Naive thymus-derived CD8-positive, alpha-beta T cell (primary cell): ENCODE measurements at regions not wholly inside any gene's neighbourhood (a gene's known extent, or its start where the extent isn't known, plus 50 kb on each side); places are given as distances from the start of the nearest gene placed in this dataset.
A peak's percentile ranks its signal among the peaks of the same experiment; 100 is the strongest.
"Not testable (repeated sequence)": the region's sequence is repeated elsewhere in the genome, so short reads cannot be mapped to it uniquely, and the experiment has no call there.

ENCODE experiments used
- ATAC-seq, 2 donors: fragments of 150-1000 bp; cut with Tn5 transposase in 1 of 2; sonication (Bioruptor Pico), chemical (Tn5 transposase) in 1 of 2; 1 replicate in 1 of 2; 2 replicates in 1 of 2; pipeline ENCODE4 v1.10.0; 2021; ENCODE audit warnings: mild to moderate bottlenecking in 2 of 2, moderate library complexity in 2 of 2
- POLR2A ChIA-PET: fragments of 350-600 bp; sonication (Branson Sonifier 250); formaldehyde crosslinking; loops from one replicate; lab custom pipeline; 2021; ENCODE audit warnings: antibody characterized with exemption; lab: Charles Lee
- DNase-seq, 10 donors: peaks; one replicate each; pipeline versions ENCODE4 v3.0.0 to v3.0.0-alpha.2; 2020 to 2022
- H3K27ac Mint-ChIP-seq, 10 donors: one replicate each; pipeline ENCODE4 v1.8.0; 2020 to 2022; ENCODE audit warnings: mild to moderate bottlenecking in 10 of 10, mixed read lengths in 10 of 10, moderate library complexity in 4 of 10, inconsistent platforms in 1 of 10
- H3K27me3 Mint-ChIP-seq, 5 donors: one replicate each; pipeline ENCODE4 v1.8.0; 2021 to 2022; ENCODE audit warnings: mixed read lengths in 5 of 5
- H3K36me3 Mint-ChIP-seq, 3 donors: one replicate each; pipeline ENCODE4 v1.8.0; 2020 to 2022; ENCODE audit warnings: mixed read lengths in 3 of 3, mild to moderate bottlenecking in 2 of 3, inconsistent platforms in 1 of 3
- H3K4me1 Mint-ChIP-seq, 4 donors: one replicate each; pipeline ENCODE4 v1.8.0; 2021 to 2022; ENCODE audit warnings: mixed read lengths in 4 of 4
- H3K4me3 Mint-ChIP-seq, 10 donors: one replicate each; pipeline ENCODE4 v1.8.0; 2020 to 2022; ENCODE audit warnings: mild to moderate bottlenecking in 10 of 10, mixed read lengths in 10 of 10, moderate library complexity in 6 of 10, inconsistent platforms in 1 of 10
- H3K9me3 Mint-ChIP-seq, 9 donors: one replicate each; pipeline ENCODE4 v1.8.0; 2020 to 2022; ENCODE audit warnings: mixed read lengths in 9 of 9, mild to moderate bottlenecking in 3 of 9, inconsistent platforms in 1 of 9, moderate library complexity in 1 of 9

- DNase-seq, result no peak
- Mint-ChIP-seq H3K27ac (no peak overlapping the region), H3K4me1 (no peaks in the 10 kb centered on the region), H3K4me3 (no peak overlapping the region), H3K9me3 (peaks cover 0 to 3% (median 0%) of the 10 kb centered on the region in 9 donors), H3K36me3 (no peaks in the 10 kb centered on the region), H3K27me3 (peaks cover 0 to 4% (median 0%) of the 10 kb centered on the region in 5 donors)
- POLR2A ChIA-PET, result no interaction called here
- ATAC-seq, result no peak
Measured at GRCh38 chr1:70820396-70820795, 227.2 kb downstream of the PTGER3 start.

- DNase-seq, result no peak
- Mint-ChIP-seq H3K36me3 (no peaks in the 10 kb centered on the region), H3K4me1 (no peaks in the 10 kb centered on the region), H3K9me3 (peaks cover 0 to 3% (median 0%) of the 10 kb centered on the region in 9 donors), H3K4me3 (no peak overlapping the region), H3K27ac (no peak overlapping the region), H3K27me3 (peaks cover 0 to 4% (median 0%) of the 10 kb centered on the region in 5 donors)
- POLR2A ChIA-PET, result no interaction called here
- no peak for ATAC-seq
Measured at GRCh38 chr1:70820995-70821394, 226.6 kb downstream of the PTGER3 start.

- Mint-ChIP-seq H3K27me3 (peaks cover 0 to 4% (median 0%) of the 10 kb centered on the region in 5 donors), H3K4me1 (no peaks in the 10 kb centered on the region), H3K27ac (peak overlapping the region in 1 of 10 donors; percentile 21), H3K9me3 (peaks cover 2 to 12% (median 6%) of the 10 kb centered on the region in 9 donors), H3K36me3 (no peaks in the 10 kb centered on the region), H3K4me3 (no peak overlapping the region)
- POLR2A ChIA-PET, result no interaction called here
- no peak for DNase-seq
- ATAC-seq, result no peak
Measured at GRCh38 chr1:70826428-70826827, 221.2 kb downstream of the PTGER3 start.

GRCh38 chr1:70827030-70827429 lies 220.6 kb downstream of the PTGER3 start:
- H3K27me3 Mint-ChIP-seq, result peaks cover 0 to 4% (median 0%) of the 10 kb centered on the region in 5 donors
- POLR2A ChIA-PET, result no interaction called here
- no peak for DNase-seq
- H3K4me1 Mint-ChIP-seq, result no peaks in the 10 kb centered on the region
- H3K27ac Mint-ChIP-seq, result no peak overlapping the region
- H3K9me3 Mint-ChIP-seq, result peaks cover 3 to 13% (median 9%) of the 10 kb centered on the region in 9 donors
- ATAC-seq, result no peak
- no peaks in the 10 kb centered on the region for H3K36me3 Mint-ChIP-seq
- no peak overlapping the region for H3K4me3 Mint-ChIP-seq

GRCh38 chr1:70828177-70828576 lies 219.4 kb downstream of the PTGER3 start:
- Mint-ChIP-seq H3K4me3 (no peak overlapping the region), H3K27ac (no peak overlapping the region), H3K4me1 (no peaks in the 10 kb centered on the region), H3K36me3 (peaks cover 0 to 6% (median 0%) of the 10 kb centered on the region in 3 donors), H3K27me3 (peaks cover 0 to 4% (median 0%) of the 10 kb centered on the region in 5 donors), H3K9me3 (peaks cover 3 to 24% (median 9%) of the 10 kb centered on the region in 9 donors)
- DNase-seq (no peak), ATAC-seq (no peak)
- POLR2A ChIA-PET, result no interaction called here

GRCh38 chr1:70834365-70834764 lies 213.3 kb downstream of the PTGER3 start:
- H3K9me3 Mint-ChIP-seq, result peaks cover 3 to 36% (median 10%) of the 10 kb centered on the region in 9 donors
- DNase-seq, H3K27me3 Mint-ChIP-seq, ATAC-seq, H3K36me3 Mint-ChIP-seq, H3K4me1 Mint-ChIP-seq, H3K4me3 Mint-ChIP-seq, POLR2A ChIA-PET, H3K27ac Mint-ChIP-seq: not testable (repeated sequence)

- H3K4me1 Mint-ChIP-seq, result no peaks in the 10 kb centered on the region
- H3K27ac Mint-ChIP-seq, result no peak overlapping the region
- no peak overlapping the region for H3K4me3 Mint-ChIP-seq
- H3K27me3 Mint-ChIP-seq, result peaks cover 0 to 4% (median 0%) of the 10 kb centered on the region in 5 donors
- peaks cover 0 to 6% (median 0%) of the 10 kb centered on the region in 3 donors for H3K36me3 Mint-ChIP-seq
- peaks cover 0 to 29% (median 4%) of the 10 kb centered on the region in 9 donors for H3K9me3 Mint-ChIP-seq
- POLR2A ChIA-PET, result no interaction called here
- DNase-seq, result no peak
- no peak for ATAC-seq
Measured at GRCh38 chr1:70836456-70836855, 211.2 kb downstream of the PTGER3 start.

- Mint-ChIP-seq H3K9me3 (peaks cover 0 to 12% (median 0%) of the 10 kb centered on the region in 9 donors), H3K4me3 (no peak overlapping the region), H3K4me1 (no peaks in the 10 kb centered on the region), H3K36me3 (peaks cover 0 to 11% (median 0%) of the 10 kb centered on the region in 3 donors), H3K27ac (no peak overlapping the region), H3K27me3 (peaks cover 0 to 6% (median 0%) of the 10 kb centered on the region in 5 donors)
- ATAC-seq (no peak), DNase-seq (no peak)
- POLR2A ChIA-PET, result no interaction called here
Measured at GRCh38 chr1:70840260-70840953, 207.2 kb downstream of the PTGER3 start.

- Mint-ChIP-seq H3K27me3 (peaks cover 0 to 10% (median 0%) of the 10 kb centered on the region in 5 donors), H3K36me3 (peaks cover 0 to 17% (median 0%) of the 10 kb centered on the region in 3 donors), H3K9me3 (peaks cover 0 to 15% (median 0%) of the 10 kb centered on the region in 9 donors), H3K4me3 (no peak overlapping the region), H3K27ac (no peak overlapping the region), H3K4me1 (no peaks in the 10 kb centered on the region)
- POLR2A ChIA-PET, result no interaction called here
- ATAC-seq, result no peak
- DNase-seq, result no peak
Measured at GRCh38 chr1:70842562-70842961, 205.1 kb downstream of the PTGER3 start.

GRCh38 chr1:70843452-70843851 lies 204.2 kb downstream of the PTGER3 start:
- ATAC-seq (no peak), DNase-seq (no peak)
- Mint-ChIP-seq H3K27me3 (peaks cover 0 to 6% (median 0%) of the 10 kb centered on the region in 5 donors), H3K9me3 (peaks cover 0 to 18% (median 0%) of the 10 kb centered on the region in 9 donors), H3K4me1 (no peaks in the 10 kb centered on the region), H3K36me3 (peaks cover 0 to 17% (median 0%) of the 10 kb centered on the region in 3 donors), H3K27ac (no peak overlapping the region), H3K4me3 (no peak overlapping the region)
- POLR2A ChIA-PET, result no interaction called here

- Mint-ChIP-seq H3K4me1 (no peaks in the 10 kb centered on the region), H3K9me3 (peaks cover 0 to 28% (median 8%) of the 10 kb centered on the region in 9 donors), H3K4me3 (no peak overlapping the region), H3K27ac (no peak overlapping the region), H3K36me3 (peaks cover 0 to 24% (median 0%) of the 10 kb centered on the region in 3 donors), H3K27me3 (peaks cover 0 to 12% (median 0%) of the 10 kb centered on the region in 5 donors)
- POLR2A ChIA-PET, result no interaction called here
- DNase-seq (no peak), ATAC-seq (no peak)
Measured at GRCh38 chr1:70847013-70847412, 200.6 kb downstream of the PTGER3 start.

GRCh38 chr1:70855203-70855602 lies 192.4 kb downstream of the PTGER3 start:
- Mint-ChIP-seq H3K27ac (no peak overlapping the region), H3K36me3 (peaks cover 0 to 6% (median 0%) of the 10 kb centered on the region in 3 donors), H3K27me3 (peaks cover 0 to 6% (median 2%) of the 10 kb centered on the region in 5 donors), H3K4me1 (no peaks in the 10 kb centered on the region), H3K9me3 (peaks cover 0 to 14% (median 8%) of the 10 kb centered on the region in 9 donors), H3K4me3 (no peak overlapping the region)
- POLR2A ChIA-PET, result no interaction called here
- DNase-seq (no peak), ATAC-seq (no peak)

- H3K4me3 Mint-ChIP-seq, result no peak overlapping the region
- peaks cover 0 to 9% (median 5%) of the 10 kb centered on the region in 9 donors for H3K9me3 Mint-ChIP-seq
- peaks cover 0 to 3% (median 0%) of the 10 kb centered on the region in 3 donors for H3K36me3 Mint-ChIP-seq
- POLR2A ChIA-PET, result no interaction called here
- ATAC-seq (no peak), DNase-seq (no peak)
- peaks cover 0 to 3% (median 2%) of the 10 kb centered on the region in 5 donors for H3K27me3 Mint-ChIP-seq
- H3K4me1 Mint-ChIP-seq, result no peaks in the 10 kb centered on the region
- no peak overlapping the region for H3K27ac Mint-ChIP-seq
Measured at GRCh38 chr1:70856201-70856600, 191.4 kb downstream of the PTGER3 start.
